A549 (cell line): ENCODE measurements at regions not wholly inside any gene's neighbourhood (a gene's known extent, or its start where the extent isn't known, plus 50 kb on each side); places are given as distances from the start of the nearest gene placed in this dataset.

Source experiments
- ATAC-seq, 2 experiments: fragments of 200-7000 bp in 1 of 2; fragments of >200 bp in 1 of 2; cut with Nextera tagmentation in 1 of 2; cut with Tn5 transposase in 1 of 2; 3 replicates each; pipeline versions ENCODE4 v1.8.0 to v1.9.1; 2018 to 2020; ENCODE audit warnings: mild to moderate bottlenecking in 1 of 2, moderate library complexity in 1 of 2
- CTCF ChIA-PET: fragments of 300-600 bp; sonication (Branson Sonifier 250); formaldehyde crosslinking; extraction: SDS; loops from one replicate; lab custom pipeline; 2021; ENCODE audit warnings: antibody characterized with exemption, inconsistent platforms; lab: Yijun Ruan, JAX
- POLR2A ChIA-PET: fragments of 350-600 bp; formaldehyde crosslinking; extraction: SDS; loops from one replicate; lab custom pipeline; 2021; ENCODE audit warnings: antibody characterized with exemption, inconsistent platforms; lab: Yijun Ruan, JAX
- DNase-seq, 2 experiments: peaks; one replicate each; pipeline versions ENCODE4 v3.0.0 to v3.0.0-alpha.2; 2011 to 2016; ENCODE audit warnings: low read depth in 1 of 2, low spot score in 1 of 2
- FAIRE-seq: peaks from 2 replicates; lab custom pipeline; 2011; peaks lifted over from hg19 to GRCh38; lab: Jason Lieb, UNC
- H3K27ac ChIP-seq, 2 experiments: fragments of >200 bp; sonication (Bioruptor Twin); formaldehyde crosslinking; 3 replicates each; pipeline ENCODE4 v1.5.1; 2016 to 2017
- H3K4me1 ChIP-seq: fragments of >200 bp; sonication (Bioruptor Twin); formaldehyde crosslinking; 3 replicates; pipeline ENCODE4 v1.6.1; 2016
- H3K4me2 ChIP-seq: fragments of >200 bp; sonication (Bioruptor Twin); formaldehyde crosslinking; 3 replicates; pipeline ENCODE4 v1.6.1; 2016
- H3K4me3 ChIP-seq: fragments of >200 bp; sonication (Bioruptor Twin); formaldehyde crosslinking; 3 replicates; pipeline ENCODE4 v1.5.1; 2016
- H3K9me3 ChIP-seq: fragments of >200 bp; sonication (Bioruptor Twin); formaldehyde crosslinking; 3 replicates; pipeline ENCODE4 v1.6.1; 2016
- BHLHE40 ChIP-seq: IDR thresholded peaks from 2 replicates; pipeline ENCODE4 v1.6.1; 2012; ENCODE audit warnings: low read depth, low read length, inconsistent platforms
- CBX8 ChIP-seq: fragments of 200-600 bp; sonication (generic); IDR thresholded peaks from 2 replicates; pipeline ENCODE4 v1.6.1; 2016
- CEBPB ChIP-seq, 2 experiments: fragments of >200 bp in 1 of 2; sonication (Bioruptor Twin) in 1 of 2; formaldehyde crosslinking in 1 of 2; IDR thresholded peaks; 2 replicates each; pipeline ENCODE4 v1.6.1; 2012 to 2016
- CHD4 ChIP-seq: fragments of 200-600 bp; sonication (generic); IDR thresholded peaks from 2 replicates; pipeline ENCODE4 v1.6.1; 2016; ENCODE audit warnings: antibody characterized with exemption, mild to moderate bottlenecking, borderline replicate concordance
- ESRRA ChIP-seq: fragments of 150-350 bp; IDR thresholded peaks from 2 replicates; pipeline ENCODE4 v1.6.1; 2014; ENCODE audit warnings: mild to moderate bottlenecking, low read length, borderline replicate concordance
- FOSL2 ChIP-seq, 2 experiments: fragments of 450-650 bp in 1 of 2; fragments of >200 bp in 1 of 2; sonication (Bioruptor Twin) in 1 of 2; formaldehyde crosslinking; IDR thresholded peaks; 2 replicates each; pipeline versions ENCODE4 v1.5.0 to v1.6.1; 2016 to 2020; ENCODE audit warnings: mild to moderate bottlenecking in 1 of 2, moderate library complexity in 1 of 2
- FOXS1 ChIP-seq: fragments of 250-450 bp; sonication (Bioruptor Pico); IDR thresholded peaks from 2 replicates; pipeline ENCODE4 v1.5.0; 2020; ENCODE audit warnings: mild to moderate bottlenecking, moderate library complexity
- HDAC2 ChIP-seq: fragments of 200-600 bp; sonication (generic); IDR thresholded peaks from 2 replicates; pipeline ENCODE4 v1.6.1; 2016
- HOXA7 ChIP-seq: fragments of 250-450 bp; sonication (Bioruptor Pico); IDR thresholded peaks from 2 replicates; pipeline ENCODE4 v1.5.0; 2020; ENCODE audit warnings: mild to moderate bottlenecking, moderate library complexity
- HOXB13 ChIP-seq: fragments of 250-450 bp; sonication (Bioruptor Pico); IDR thresholded peaks from 2 replicates; pipeline ENCODE4 v1.5.0; 2020; ENCODE audit warnings: low read depth, mild to moderate bottlenecking, moderate library complexity
- HOXB5 ChIP-seq: fragments of 250-450 bp; sonication (Bioruptor Pico); IDR thresholded peaks from 2 replicates; pipeline ENCODE4 v1.5.0; 2020; ENCODE audit warnings: mild to moderate bottlenecking, moderate library complexity
- JUN ChIP-seq, 2 experiments: fragments of >200 bp; sonication (Bioruptor Twin); formaldehyde crosslinking; IDR thresholded peaks; 2 replicates in 1 of 2; 3 replicates in 1 of 2; pipeline ENCODE4 v1.6.1; 2016 to 2017
- KDM1A ChIP-seq: fragments of 200-600 bp; sonication (generic); IDR thresholded peaks from 2 replicates; pipeline ENCODE4 v1.6.1; 2016; ENCODE audit warnings: low read depth, mild to moderate bottlenecking
- MAFK ChIP-seq: fragments of 450-650 bp; IDR thresholded peaks from 2 replicates; pipeline ENCODE4 v1.6.1; 2014; ENCODE audit not compliant: partially characterized antibody
- NFE2L2 ChIP-seq: fragments of 150-350 bp; conservative IDR thresholded peaks from 2 replicates; pipeline ENCODE4 v1.6.1; 2014; ENCODE audit warnings: low read length
- NPAS2 ChIP-seq: fragments of 250-450 bp; sonication (Bioruptor Pico); IDR thresholded peaks from 2 replicates; pipeline ENCODE4 v1.8.0; 2022; ENCODE audit warnings: mild to moderate bottlenecking, moderate library complexity, borderline replicate concordance
- NR3C1 ChIP-seq: fragments of >200 bp; sonication (Bioruptor Twin); formaldehyde crosslinking; IDR thresholded peaks from 3 replicates; pipeline ENCODE4 v1.6.1; 2017
- POLR2AphosphoS2 ChIP-seq: conservative IDR thresholded peaks from 2 replicates; pipeline ENCODE4 v1.6.1; 2012; ENCODE audit warnings: low read length, improper control_type of control experiment, inconsistent platforms
- RFX5 ChIP-seq: fragments of 450-650 bp; IDR thresholded peaks from 2 replicates; pipeline ENCODE4 v1.7.1; 2014; ENCODE audit warnings: antibody characterized with exemption, mild to moderate bottlenecking, moderate library complexity
- SMC3 ChIP-seq: fragments of >200 bp; sonication (Bioruptor Twin); formaldehyde crosslinking; IDR thresholded peaks from 3 replicates; pipeline ENCODE4 v1.6.1; 2018; ENCODE audit warnings: inconsistent platforms
- TFCP2L1 ChIP-seq: fragments of 250-450 bp; sonication (Bioruptor Pico); IDR thresholded peaks from 2 replicates; pipeline ENCODE4 v1.5.0; 2021; ENCODE audit warnings: mild to moderate bottlenecking
- TP53 ChIP-seq: fragments of 250-450 bp; sonication (Bioruptor Pico); IDR thresholded peaks from 2 replicates; pipeline ENCODE4 v1.5.0; 2021; ENCODE audit warnings: mild to moderate bottlenecking, moderate library complexity
- WGBS: methylation state at CpG from one replicate; pipeline ENCODE4 v1.1.6; 2017; ENCODE audit errors: missing lambda C conversion rate; 5-methylcytosine and 5-hydroxymethylcytosine counted together
- TF ChIP-seq, protein P1 (sequence below): fragments of 250-450 bp; sonication (Bioruptor Pico); IDR thresholded peaks from 2 replicates; pipeline ENCODE4 v1.5.0; 2021; ENCODE audit warnings: mild to moderate bottlenecking, moderate library complexity, borderline replicate concordance
- TF ChIP-seq, protein P2 (sequence below): fragments of 250-450 bp; sonication (Bioruptor Pico); IDR thresholded peaks from 2 replicates; pipeline ENCODE4 v1.5.0; 2020; ENCODE audit warnings: low read depth, mild to moderate bottlenecking, moderate library complexity
- TF ChIP-seq, protein P3 (sequence below): fragments of >200 bp; sonication (Bioruptor Twin); formaldehyde crosslinking; IDR thresholded peaks from 2 replicates; pipeline ENCODE4 v1.6.1; 2016
- TF ChIP-seq, protein P4 (sequence below): fragments of 200-600 bp; sonication (generic); IDR thresholded peaks from 2 replicates; pipeline ENCODE4 v1.6.1; 2016; ENCODE audit warnings: antibody characterized with exemption, mild to moderate bottlenecking, moderate library complexity
- TF ChIP-seq, protein P5 (sequence below): IDR thresholded peaks from 2 replicates; pipeline ENCODE4 v1.6.1; 2012; ENCODE audit warnings: low read depth, borderline replicate concordance
- TF ChIP-seq, protein P6 (sequence below): IDR thresholded peaks from 2 replicates; pipeline ENCODE4 v1.6.1; 2012

DNA sequence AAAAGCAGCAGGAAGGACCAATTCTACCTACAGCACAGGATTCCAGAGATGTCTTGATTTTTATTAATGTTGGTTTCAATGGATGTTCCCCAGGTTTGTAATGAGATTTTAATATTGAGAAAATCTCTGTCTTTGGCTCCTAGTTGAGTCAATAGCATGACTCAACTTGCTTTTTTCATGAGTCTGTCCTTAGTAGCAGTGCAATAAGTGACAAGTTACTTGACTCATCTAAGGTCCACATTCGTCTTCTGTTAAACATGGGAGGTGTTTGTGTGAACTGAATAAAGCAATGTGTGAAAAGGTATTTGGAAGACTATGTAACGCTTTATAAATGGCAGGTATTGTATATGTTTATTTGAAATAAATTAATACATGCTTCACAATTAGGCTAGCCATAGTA is 645.0 kb upstream of the PTBP2 start:
- ATAC-seq (no peak), FAIRE-seq (no peak)
- no peak overlapping the region for H3K27ac ChIP-seq
- CTCF ChIA-PET: no interaction called here
- no peak overlapping the region for H3K4me2 ChIP-seq
- 6% methylated on average over 2 of the region's 2 CpGs for WGBS
- H3K9me3 ChIP-seq: no peaks in the 10 kb centered on the region
- TF ChIP-seq, protein P1, sequence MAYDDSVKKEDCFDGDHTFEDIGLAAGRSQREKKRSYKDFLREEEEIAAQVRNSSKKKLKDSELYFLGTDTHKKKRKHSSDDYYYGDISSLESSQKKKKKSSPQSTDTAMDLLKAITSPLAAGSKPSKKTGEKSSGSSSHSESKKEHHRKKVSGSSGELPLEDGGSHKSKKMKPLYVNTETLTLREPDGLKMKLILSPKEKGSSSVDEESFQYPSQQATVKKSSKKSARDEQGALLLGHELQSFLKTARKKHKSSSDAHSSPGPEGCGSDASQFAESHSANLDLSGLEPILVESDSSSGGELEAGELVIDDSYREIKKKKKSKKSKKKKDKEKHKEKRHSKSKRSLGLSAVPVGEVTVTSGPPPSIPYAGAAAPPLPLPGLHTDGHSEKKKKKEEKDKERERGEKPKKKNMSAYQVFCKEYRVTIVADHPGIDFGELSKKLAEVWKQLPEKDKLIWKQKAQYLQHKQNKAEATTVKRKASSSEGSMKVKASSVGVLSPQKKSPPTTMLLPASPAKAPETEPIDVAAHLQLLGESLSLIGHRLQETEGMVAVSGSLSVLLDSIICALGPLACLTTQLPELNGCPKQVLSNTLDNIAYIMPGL (CRISPR knock-in tag): no peak
- TF ChIP-seq CEBPB (IDR thresholded peaks at IDR 0.05): no peak
- TF ChIP-seq BHLHE40: no peak
- TF ChIP-seq CBX8: no peak
- no peak for TF ChIP-seq NR3C1
- no peak for TF ChIP-seq FOXS1
- TF ChIP-seq RFX5: no peak
- TF ChIP-seq KDM1A: no peak
- TF ChIP-seq, protein P2, sequence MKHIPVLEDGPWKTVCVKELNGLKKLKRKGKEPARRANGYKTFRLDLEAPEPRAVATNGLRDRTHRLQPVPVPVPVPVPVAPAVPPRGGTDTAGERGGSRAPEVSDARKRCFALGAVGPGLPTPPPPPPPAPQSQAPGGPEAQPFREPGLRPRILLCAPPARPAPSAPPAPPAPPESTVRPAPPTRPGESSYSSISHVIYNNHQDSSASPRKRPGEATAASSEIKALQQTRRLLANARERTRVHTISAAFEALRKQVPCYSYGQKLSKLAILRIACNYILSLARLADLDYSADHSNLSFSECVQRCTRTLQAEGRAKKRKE (CRISPR knock-in tag): no peak
- TF ChIP-seq, all 56 proteins: peak for 0
- H3K4me1 ChIP-seq: no peaks in the 10 kb centered on the region
- H3K4me3 ChIP-seq: no peak overlapping the region
- no peak for DNase-seq
- POLR2A ChIA-PET: no interaction called here

DNA sequence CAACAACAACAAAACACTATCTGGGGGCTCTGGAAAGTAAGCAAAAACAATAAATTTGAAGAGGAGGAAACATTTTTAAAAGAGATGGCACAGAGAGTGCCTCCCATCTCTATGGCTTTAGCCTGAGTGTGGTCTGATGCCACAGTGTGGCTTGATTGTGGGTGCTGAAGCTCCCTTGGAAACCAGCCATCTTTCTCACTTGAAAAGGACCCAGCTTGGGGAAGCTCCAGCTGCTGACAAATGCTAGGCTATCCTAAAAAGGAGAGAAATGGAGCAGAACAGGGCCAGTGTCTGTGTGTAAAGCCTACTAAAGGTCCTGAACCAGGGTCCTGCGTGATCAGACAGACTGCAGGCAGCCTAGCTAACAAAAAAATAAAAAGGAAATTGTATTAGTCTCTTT is 642.0 kb upstream of the PTBP2 start:
- Histone ChIP-seq H3K27ac (no peak overlapping the region), H3K9me3 (no peaks in the 10 kb centered on the region)
- TF ChIP-seq KDM1A (no peak), SMC3 (no peak), TP53 (no peak), CHD4 (no peak), HDAC2 (no peak), MAFK (no peak), NPAS2 (CRISPR knock-in tag) (no peak), POLR2AphosphoS2 (no peak), CBX8 (no peak), ESRRA (no peak), TFCP2L1 (CRISPR knock-in tag) (no peak), HOXA7 (no peak)
- TF ChIP-seq, protein P3, sequence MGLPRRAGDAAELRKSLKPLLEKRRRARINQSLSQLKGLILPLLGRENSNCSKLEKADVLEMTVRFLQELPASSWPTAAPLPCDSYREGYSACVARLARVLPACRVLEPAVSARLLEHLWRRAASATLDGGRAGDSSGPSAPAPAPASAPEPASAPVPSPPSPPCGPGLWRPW: no peak
- TF ChIP-seq, all 56 proteins: peak for 0
- CTCF ChIA-PET: no interaction called here
- FAIRE-seq (no peak), DNase-seq (no peak), ATAC-seq (no peak)
- 0% methylated on average over 1 of the region's 1 CpG for WGBS
- Histone ChIP-seq H3K4me2 (no peak overlapping the region), H3K4me3 (no peak overlapping the region), H3K4me1 (no peaks in the 10 kb centered on the region)
- POLR2A ChIA-PET: no interaction called here

DNA sequence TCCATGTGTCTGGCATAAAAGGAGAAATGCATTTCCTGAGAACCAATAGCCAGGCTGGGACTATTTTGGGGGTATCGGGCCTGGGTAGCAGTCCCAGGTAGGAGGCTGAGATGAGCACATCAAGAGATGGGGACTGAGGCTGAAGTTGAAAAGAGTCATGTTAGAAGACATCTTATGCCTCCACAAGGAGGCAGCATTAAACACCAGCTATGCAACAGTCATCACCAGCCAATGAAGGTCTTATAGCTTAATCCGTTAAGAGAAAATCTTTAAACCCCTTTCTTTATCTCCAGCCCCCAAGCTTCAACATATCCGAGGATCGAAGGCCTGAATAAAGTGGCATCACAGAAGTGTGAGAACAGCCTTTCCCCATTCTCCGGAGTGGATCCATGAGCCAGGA is 640.7 kb upstream of the PTBP2 start:
- no peaks in the 10 kb centered on the region for H3K4me1 ChIP-seq
- 34% methylated on average over 5 of the region's 5 CpGs for WGBS
- H3K9me3 ChIP-seq: no peaks in the 10 kb centered on the region
- ChIA-PET POLR2A (interaction anchor here (0.6 kb wide), 1 partner anchor 103 kb away, joined by 4 read pairs; no protein-coding TSS in a partner anchor), CTCF (interaction anchor here (0.5 to 1.0 kb wide), 2 partner anchors 9 to 886 kb away, joined by 3 read pairs; no protein-coding TSS in a partner anchor)
- no peak overlapping the region for H3K4me2 ChIP-seq
- H3K27ac ChIP-seq: no peak overlapping the region
- TF ChIP-seq, protein P4, sequence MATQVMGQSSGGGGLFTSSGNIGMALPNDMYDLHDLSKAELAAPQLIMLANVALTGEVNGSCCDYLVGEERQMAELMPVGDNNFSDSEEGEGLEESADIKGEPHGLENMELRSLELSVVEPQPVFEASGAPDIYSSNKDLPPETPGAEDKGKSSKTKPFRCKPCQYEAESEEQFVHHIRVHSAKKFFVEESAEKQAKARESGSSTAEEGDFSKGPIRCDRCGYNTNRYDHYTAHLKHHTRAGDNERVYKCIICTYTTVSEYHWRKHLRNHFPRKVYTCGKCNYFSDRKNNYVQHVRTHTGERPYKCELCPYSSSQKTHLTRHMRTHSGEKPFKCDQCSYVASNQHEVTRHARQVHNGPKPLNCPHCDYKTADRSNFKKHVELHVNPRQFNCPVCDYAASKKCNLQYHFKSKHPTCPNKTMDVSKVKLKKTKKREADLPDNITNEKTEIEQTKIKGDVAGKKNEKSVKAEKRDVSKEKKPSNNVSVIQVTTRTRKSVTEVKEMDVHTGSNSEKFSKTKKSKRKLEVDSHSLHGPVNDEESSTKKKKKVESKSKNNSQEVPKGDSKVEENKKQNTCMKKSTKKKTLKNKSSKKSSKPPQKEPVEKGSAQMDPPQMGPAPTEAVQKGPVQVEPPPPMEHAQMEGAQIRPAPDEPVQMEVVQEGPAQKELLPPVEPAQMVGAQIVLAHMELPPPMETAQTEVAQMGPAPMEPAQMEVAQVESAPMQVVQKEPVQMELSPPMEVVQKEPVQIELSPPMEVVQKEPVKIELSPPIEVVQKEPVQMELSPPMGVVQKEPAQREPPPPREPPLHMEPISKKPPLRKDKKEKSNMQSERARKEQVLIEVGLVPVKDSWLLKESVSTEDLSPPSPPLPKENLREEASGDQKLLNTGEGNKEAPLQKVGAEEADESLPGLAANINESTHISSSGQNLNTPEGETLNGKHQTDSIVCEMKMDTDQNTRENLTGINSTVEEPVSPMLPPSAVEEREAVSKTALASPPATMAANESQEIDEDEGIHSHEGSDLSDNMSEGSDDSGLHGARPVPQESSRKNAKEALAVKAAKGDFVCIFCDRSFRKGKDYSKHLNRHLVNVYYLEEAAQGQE: no peak
- TF ChIP-seq JUN (IDR thresholded peaks at IDR 0.05) (no peak), FOSL2 (IDR thresholded peaks at IDR 0.05) (no peak), FOSL2 (CRISPR knock-in tag; IDR thresholded peaks at IDR 0.05) (no peak), HOXB13 (CRISPR knock-in tag) (no peak), RFX5 (no peak), NFE2L2 (no peak), HOXB5 (CRISPR knock-in tag) (no peak), CHD4 (no peak), FOXS1 (no peak)
- TF ChIP-seq, protein P5, sequence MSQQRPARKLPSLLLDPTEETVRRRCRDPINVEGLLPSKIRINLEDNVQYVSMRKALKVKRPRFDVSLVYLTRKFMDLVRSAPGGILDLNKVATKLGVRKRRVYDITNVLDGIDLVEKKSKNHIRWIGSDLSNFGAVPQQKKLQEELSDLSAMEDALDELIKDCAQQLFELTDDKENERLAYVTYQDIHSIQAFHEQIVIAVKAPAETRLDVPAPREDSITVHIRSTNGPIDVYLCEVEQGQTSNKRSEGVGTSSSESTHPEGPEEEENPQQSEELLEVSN: no peak
- TF ChIP-seq, protein P6, sequence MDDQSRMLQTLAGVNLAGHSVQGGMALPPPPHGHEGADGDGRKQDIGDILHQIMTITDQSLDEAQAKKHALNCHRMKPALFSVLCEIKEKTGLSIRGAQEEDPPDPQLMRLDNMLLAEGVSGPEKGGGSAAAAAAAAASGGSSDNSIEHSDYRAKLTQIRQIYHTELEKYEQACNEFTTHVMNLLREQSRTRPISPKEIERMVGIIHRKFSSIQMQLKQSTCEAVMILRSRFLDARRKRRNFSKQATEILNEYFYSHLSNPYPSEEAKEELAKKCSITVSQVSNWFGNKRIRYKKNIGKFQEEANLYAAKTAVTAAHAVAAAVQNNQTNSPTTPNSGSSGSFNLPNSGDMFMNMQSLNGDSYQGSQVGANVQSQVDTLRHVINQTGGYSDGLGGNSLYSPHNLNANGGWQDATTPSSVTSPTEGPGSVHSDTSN: no peak
- ATAC-seq (no peak), DNase-seq (no peak), FAIRE-seq (no peak)
- H3K4me3 ChIP-seq: no peak overlapping the region
